Activated CD4-positive, alpha-beta T cell treated with anti-CD3 and anti-CD28 coated beads for 24 hours (primary cell): ENCODE measurements at regions not wholly inside any gene's neighbourhood (a gene's known extent, or its start where the extent isn't known, plus 50 kb on each side); places are given as distances from the start of the nearest gene placed in this dataset.

ENCODE experiments used
- DNase-seq, 2 donors: peaks; one replicate each; pipeline ENCODE4 v3.0.0-alpha.2; 2020; ENCODE audit warnings: low read depth in 2 of 2

- no peak for DNase-seq
Measured at GRCh38 chr20:60212695-60213094, 254.5 kb downstream of the CDH26 start.

- no peak for DNase-seq
Measured at GRCh38 chr20:60213126-60213893, 255.1 kb downstream of the CDH26 start.

- DNase-seq: no peak
Measured at GRCh38 chr20:60214901-60215815, 256.9 kb downstream of the CDH26 start.

- no peak for DNase-seq
Measured at GRCh38 chr20:60215816-60216730, 257.9 kb downstream of the CDH26 start.

- no peak for DNase-seq
Measured at GRCh38 chr20:60219231-60219630, 261.0 kb downstream of the CDH26 start.

- DNase-seq: no peak
Measured at GRCh38 chr20:60219984-60220562, 261.9 kb downstream of the CDH26 start.

GRCh38 chr20:60220706-60221105, 262.5 kb downstream of the CDH26 start:
- no peak for DNase-seq

- DNase-seq: no peak
Measured at GRCh38 chr20:60221593-60221992, 263.4 kb downstream of the CDH26 start.

- DNase-seq: no peak
Measured at GRCh38 chr20:60222497-60222896, 264.3 kb downstream of the CDH26 start.

- DNase-seq: no peak
Measured at GRCh38 chr20:60223174-60223573, 265.0 kb downstream of the CDH26 start.

GRCh38 chr20:60224914-60225313, 266.7 kb downstream of the CDH26 start:
- DNase-seq: no peak

GRCh38 chr20:60228255-60228654, 270.0 kb downstream of the CDH26 start:
- DNase-seq: no peak

GRCh38 chr20:60232380-60232779, 274.2 kb downstream of the CDH26 start:
- no peak for DNase-seq

- DNase-seq: no peak
Measured at GRCh38 chr20:60233018-60233630, 274.9 kb downstream of the CDH26 start.

GRCh38 chr20:60236613-60237012, 278.4 kb downstream of the CDH26 start:
- no peak for DNase-seq

GRCh38 chr20:60237981-60238380, 279.8 kb downstream of the CDH26 start:
- no peak for DNase-seq

- DNase-seq: no peak
Measured at GRCh38 chr20:60238992-60239660, 280.9 kb downstream of the CDH26 start.

GRCh38 chr20:60239956-60240355, 281.7 kb downstream of the CDH26 start:
- DNase-seq: no peak

GRCh38 chr20:60240415-60240814, 282.2 kb downstream of the CDH26 start:
- no peak for DNase-seq

- no peak for DNase-seq
Measured at GRCh38 chr20:60240986-60241385, 282.8 kb downstream of the CDH26 start.
